ENCODE measurements at regions not wholly inside any gene's neighbourhood (a gene's known extent, or its start where the extent isn't known, plus 50 kb on each side); places are given as distances from the start of the nearest gene placed in this dataset.
A peak's percentile ranks its signal among the peaks of the same experiment; 100 is the strongest.

GRCh38 chr10:123553810-123554430 is 112.2 kb upstream of the GPR26 start:
- Mint-ChIP-seq H3K36me3 (no peaks in the 10 kb centered on the region), H3K4me3 (no peak overlapping the region), H3K9me3 (no peaks in the 10 kb centered on the region), H3K4me1 (no peaks in the 10 kb centered on the region), H3K27ac (no peak overlapping the region), H3K27me3 (peaks cover 13% of the 10 kb centered on the region)
- Histone ChIP-seq H3K36me3 (ENCODE audit: control insufficient read depth, insufficient read depth, low read length) (no peaks in the 10 kb centered on the region), H3K27ac (ENCODE audit: insufficient read depth, low read length, poor library complexity, severe bottlenecking) (no peak overlapping the region), H3K9me3 (ENCODE audit: control insufficient read depth in 2 of 2, low read length in 2 of 2) (no peaks in the 10 kb centered on the region), H3K4me3 (ENCODE audit: low read depth, low read length) (no peak overlapping the region), H3K27me3 (ENCODE audit: control insufficient read depth, insufficient read depth, low read length) (no peaks in the 10 kb centered on the region), H3K4me1 (ENCODE audit: control insufficient read depth, insufficient read depth, low read length, poor library complexity, severe bottlenecking) (no peaks in the 10 kb centered on the region)
- ATAC-seq (ENCODE audit: low read depth in 2 of 2) = no peak
- no peak for DNase-seq

DNA sequence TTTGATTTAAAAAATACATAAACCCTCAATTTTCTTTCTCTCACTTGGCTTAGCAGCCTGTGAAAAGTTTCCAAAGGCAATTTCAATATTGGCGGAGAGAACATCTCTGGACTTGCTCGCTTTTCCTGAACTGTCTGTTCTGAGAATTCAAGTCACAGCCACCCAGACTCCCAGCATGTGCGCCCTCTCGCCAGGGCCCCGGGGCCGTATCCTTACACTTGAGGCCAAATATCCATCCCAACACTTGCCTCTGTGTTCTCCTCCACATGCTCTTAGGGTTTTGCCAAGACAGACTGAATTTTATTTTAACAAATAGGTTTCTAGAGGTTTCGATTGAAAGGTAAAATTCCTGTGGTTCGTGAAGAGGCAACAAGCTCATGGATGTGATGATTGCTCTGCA is 111.5 kb upstream of the GPR26 start:
- DNase-seq (no peak), ATAC-seq (ENCODE audit: low read depth in 2 of 2) (no peak)
- Mint-ChIP-seq H3K4me3 (no peak overlapping the region), H3K9me3 (no peaks in the 10 kb centered on the region), H3K4me1 (no peaks in the 10 kb centered on the region), H3K36me3 (no peaks in the 10 kb centered on the region), H3K27me3 (peaks cover 13% of the 10 kb centered on the region), H3K27ac (no peak overlapping the region)
- Histone ChIP-seq H3K4me3 (ENCODE audit: low read depth, low read length) (no peak overlapping the region), H3K36me3 (ENCODE audit: control insufficient read depth, insufficient read depth, low read length) (no peaks in the 10 kb centered on the region), H3K27me3 (ENCODE audit: control insufficient read depth, insufficient read depth, low read length) (no peaks in the 10 kb centered on the region), H3K4me1 (ENCODE audit: control insufficient read depth, insufficient read depth, low read length, poor library complexity, severe bottlenecking) (no peaks in the 10 kb centered on the region), H3K27ac (ENCODE audit: insufficient read depth, low read length, poor library complexity, severe bottlenecking) (no peak overlapping the region), H3K9me3 (ENCODE audit: control insufficient read depth in 2 of 2, low read length in 2 of 2) (no peaks in the 10 kb centered on the region)

- Mint-ChIP-seq H3K9me3 (no peaks in the 10 kb centered on the region), H3K4me3 (no peak overlapping the region), H3K36me3 (no peaks in the 10 kb centered on the region), H3K27me3 (peaks cover 13% of the 10 kb centered on the region), H3K4me1 (no peaks in the 10 kb centered on the region), H3K27ac (no peak overlapping the region)
- Histone ChIP-seq H3K27me3 (ENCODE audit: control insufficient read depth, insufficient read depth, low read length) (no peaks in the 10 kb centered on the region), H3K4me1 (ENCODE audit: control insufficient read depth, insufficient read depth, low read length, poor library complexity, severe bottlenecking) (no peaks in the 10 kb centered on the region), H3K9me3 (ENCODE audit: control insufficient read depth in 2 of 2, low read length in 2 of 2) (no peaks in the 10 kb centered on the region), H3K4me3 (ENCODE audit: low read depth, low read length) (no peak overlapping the region), H3K27ac (ENCODE audit: insufficient read depth, low read length, poor library complexity, severe bottlenecking) (no peak overlapping the region), H3K36me3 (ENCODE audit: control insufficient read depth, insufficient read depth, low read length) (no peaks in the 10 kb centered on the region)
- DNase-seq (no peak), ATAC-seq (ENCODE audit: low read depth in 2 of 2) (no peak)
Observed at GRCh38 chr10:123555616-123556015, 110.5 kb upstream of the GPR26 start.

DNA sequence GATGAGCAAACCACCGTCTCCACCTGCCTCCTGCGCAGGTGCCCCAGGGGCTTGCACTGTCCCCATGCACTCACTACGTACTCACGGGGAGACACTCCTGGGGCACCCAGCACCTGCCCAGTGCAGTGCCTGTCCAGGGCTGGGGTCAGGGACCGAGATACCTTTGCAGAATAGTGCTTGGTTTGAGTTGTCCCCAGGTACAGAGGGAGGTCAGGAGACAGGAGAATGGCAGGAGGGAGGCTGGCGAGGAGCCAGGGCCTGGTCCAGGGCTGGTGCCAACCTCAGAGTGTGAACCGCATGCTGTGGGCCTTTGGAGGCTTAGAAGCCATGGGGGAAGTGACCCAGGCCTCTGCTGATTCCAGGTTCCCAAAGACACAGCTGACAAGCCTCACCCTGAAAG is 110.1 kb upstream of the GPR26 start:
- H3K4me1 Mint-ChIP-seq = no peaks in the 10 kb centered on the region
- DNase-seq = no peak
- no peaks in the 10 kb centered on the region for H3K36me3 Mint-ChIP-seq
- Histone ChIP-seq H3K27ac (ENCODE audit: insufficient read depth, low read length, poor library complexity, severe bottlenecking) (no peak overlapping the region), H3K9me3 (ENCODE audit: control insufficient read depth in 2 of 2, low read length in 2 of 2) (no peaks in the 10 kb centered on the region), H3K36me3 (ENCODE audit: control insufficient read depth, insufficient read depth, low read length) (no peaks in the 10 kb centered on the region), H3K27me3 (ENCODE audit: control insufficient read depth, insufficient read depth, low read length) (no peaks in the 10 kb centered on the region), H3K4me1 (ENCODE audit: control insufficient read depth, insufficient read depth, low read length, poor library complexity, severe bottlenecking) (no peaks in the 10 kb centered on the region), H3K4me3 (ENCODE audit: low read depth, low read length) (no peak overlapping the region)
- no peak overlapping the region for H3K27ac Mint-ChIP-seq
- H3K9me3 Mint-ChIP-seq = no peaks in the 10 kb centered on the region
- H3K27me3 Mint-ChIP-seq = peaks cover 13% of the 10 kb centered on the region
- ATAC-seq (ENCODE audit: low read depth in 2 of 2) = no peak
- H3K4me3 Mint-ChIP-seq = no peak overlapping the region

GRCh38 chr10:123556736-123557135 is 109.4 kb upstream of the GPR26 start:
- ATAC-seq (ENCODE audit: low read depth in 2 of 2) (no peak), DNase-seq (no peak)
- no peaks in the 10 kb centered on the region for H3K4me1 Mint-ChIP-seq
- H3K4me1 ChIP-seq (ENCODE audit: control insufficient read depth, insufficient read depth, low read length, poor library complexity, severe bottlenecking) = no peaks in the 10 kb centered on the region
- H3K4me3 ChIP-seq (ENCODE audit: low read depth, low read length) = no peak overlapping the region
- H3K27me3 ChIP-seq (ENCODE audit: control insufficient read depth, insufficient read depth, low read length) = no peaks in the 10 kb centered on the region
- H3K27ac ChIP-seq (ENCODE audit: insufficient read depth, low read length, poor library complexity, severe bottlenecking) = no peak overlapping the region
- no peaks in the 10 kb centered on the region for H3K9me3 ChIP-seq (ENCODE audit: control insufficient read depth in 2 of 2, low read length in 2 of 2)
- no peak overlapping the region for H3K4me3 Mint-ChIP-seq
- no peaks in the 10 kb centered on the region for H3K36me3 ChIP-seq (ENCODE audit: control insufficient read depth, insufficient read depth, low read length)
- no peak overlapping the region for H3K27ac Mint-ChIP-seq
- H3K36me3 Mint-ChIP-seq = no peaks in the 10 kb centered on the region
- no peaks in the 10 kb centered on the region for H3K9me3 Mint-ChIP-seq
- peaks cover 13% of the 10 kb centered on the region for H3K27me3 Mint-ChIP-seq

GRCh38 chr10:123557366-123558108 is 108.6 kb upstream of the GPR26 start:
- no peak overlapping the region for H3K27ac ChIP-seq (ENCODE audit: insufficient read depth, low read length, poor library complexity, severe bottlenecking)
- Mint-ChIP-seq H3K36me3 (no peaks in the 10 kb centered on the region), H3K27ac (no peak overlapping the region), H3K9me3 (no peaks in the 10 kb centered on the region), H3K27me3 (peaks cover 13% of the 10 kb centered on the region), H3K4me1 (no peaks in the 10 kb centered on the region), H3K4me3 (no peak overlapping the region)
- no peaks in the 10 kb centered on the region for H3K36me3 ChIP-seq (ENCODE audit: control insufficient read depth, insufficient read depth, low read length)
- no peak for DNase-seq
- H3K9me3 ChIP-seq (ENCODE audit: control insufficient read depth in 2 of 2, low read length in 2 of 2) = no peaks in the 10 kb centered on the region
- H3K27me3 ChIP-seq (ENCODE audit: control insufficient read depth, insufficient read depth, low read length) = no peaks in the 10 kb centered on the region
- no peak overlapping the region for H3K4me3 ChIP-seq (ENCODE audit: low read depth, low read length)
- no peaks in the 10 kb centered on the region for H3K4me1 ChIP-seq (ENCODE audit: control insufficient read depth, insufficient read depth, low read length, poor library complexity, severe bottlenecking)
- no peak for ATAC-seq (ENCODE audit: low read depth in 2 of 2)

- no peaks in the 10 kb centered on the region for H3K9me3 Mint-ChIP-seq
- no peaks in the 10 kb centered on the region for H3K9me3 ChIP-seq (ENCODE audit: control insufficient read depth in 2 of 2, low read length in 2 of 2)
- H3K27me3 ChIP-seq (ENCODE audit: control insufficient read depth, insufficient read depth, low read length) = no peaks in the 10 kb centered on the region
- H3K27me3 Mint-ChIP-seq = peaks cover 13% of the 10 kb centered on the region
- H3K36me3 Mint-ChIP-seq = no peaks in the 10 kb centered on the region
- H3K4me1 ChIP-seq (ENCODE audit: control insufficient read depth, insufficient read depth, low read length, poor library complexity, severe bottlenecking) = no peaks in the 10 kb centered on the region
- H3K4me3 ChIP-seq (ENCODE audit: low read depth, low read length) = no peak overlapping the region
- H3K27ac ChIP-seq (ENCODE audit: insufficient read depth, low read length, poor library complexity, severe bottlenecking) = no peak overlapping the region
- ATAC-seq (ENCODE audit: low read depth in 2 of 2) = no peak
- H3K27ac Mint-ChIP-seq = peak overlapping the region in 1 of 3 donors; percentile 20
- DNase-seq = no peak
- H3K4me3 Mint-ChIP-seq = no peak overlapping the region
- H3K36me3 ChIP-seq (ENCODE audit: control insufficient read depth, insufficient read depth, low read length) = no peaks in the 10 kb centered on the region
- H3K4me1 Mint-ChIP-seq = no peaks in the 10 kb centered on the region
Observed at GRCh38 chr10:123558651-123559050, 107.5 kb upstream of the GPR26 start.
